GM13976 (cell line): ENCODE measurements at regions not wholly inside any gene's neighbourhood (a gene's known extent, or its start where the extent isn't known, plus 50 kb on each side); places are given as distances from the start of the nearest gene placed in this dataset.

Experiments used
- DNase-seq: peaks from one replicate; pipeline ENCODE4 v3.0.0; 2012; ENCODE audit warnings: low spot score
- in situ Hi-C: fragments of 300-500 bp; cut with MboI; formaldehyde crosslinking; loops from one replicate; pipeline ENCODE4 v1.12.0; 2022; ENCODE audit warnings: low sequenced_read_pairs, mixed read lengths, inconsistent platforms; ENCODE audit not compliant: unreplicated experiment
- TF ChIP-seq, protein P1 (sequence below): IDR thresholded peaks from 2 replicates; pipeline ENCODE4 v1.5.1; 2012; ENCODE audit warnings: borderline replicate concordance, mild to moderate bottlenecking; ENCODE audit not compliant: insufficient read depth; ENCODE audit errors: extremely low read depth, missing control alignments, control extremely low read depth

DNA sequence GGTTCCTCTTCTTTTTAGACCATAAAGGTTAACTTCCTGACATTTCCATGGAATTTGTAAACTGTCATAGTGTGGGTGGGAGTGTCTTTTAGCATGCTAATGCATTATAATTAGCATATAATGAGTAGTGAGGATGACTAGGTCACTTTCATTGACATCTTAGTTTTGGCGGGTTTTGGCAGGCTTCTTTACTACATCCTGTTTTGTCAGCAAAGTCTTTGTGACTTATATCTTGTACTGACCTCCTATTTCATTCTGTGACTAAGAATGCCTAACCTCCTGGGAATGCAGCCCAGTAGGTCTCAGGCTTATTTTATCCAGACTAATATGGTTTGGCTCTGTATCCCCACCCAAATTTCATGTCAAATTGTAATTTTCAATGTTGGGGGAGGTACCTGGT is 149.6 kb upstream of the SYNCRIP start:
- no peak for DNase-seq

DNA sequence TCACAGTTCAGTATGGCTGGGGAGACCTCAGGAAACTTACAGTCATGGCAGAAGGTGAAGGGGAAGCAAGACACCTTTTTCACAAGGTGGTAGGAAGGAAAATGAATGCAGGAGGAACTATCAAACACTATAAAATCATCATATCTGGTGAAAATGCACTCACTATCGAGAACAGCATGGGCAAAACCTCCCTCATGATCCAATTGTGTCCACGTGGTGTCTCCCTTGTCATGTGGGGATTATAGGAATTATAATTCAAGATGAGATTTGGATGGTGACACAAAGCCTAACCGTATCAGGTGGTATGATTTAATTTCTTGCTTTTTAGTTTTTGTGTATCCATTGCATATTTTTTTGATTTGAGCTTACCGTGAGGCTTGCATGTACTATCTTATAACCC is 133.2 kb upstream of the SYNCRIP start:
- in situ Hi-C loops, result no loop called here
- DNase-seq, result no peak
- TF ChIP-seq, protein P1, sequence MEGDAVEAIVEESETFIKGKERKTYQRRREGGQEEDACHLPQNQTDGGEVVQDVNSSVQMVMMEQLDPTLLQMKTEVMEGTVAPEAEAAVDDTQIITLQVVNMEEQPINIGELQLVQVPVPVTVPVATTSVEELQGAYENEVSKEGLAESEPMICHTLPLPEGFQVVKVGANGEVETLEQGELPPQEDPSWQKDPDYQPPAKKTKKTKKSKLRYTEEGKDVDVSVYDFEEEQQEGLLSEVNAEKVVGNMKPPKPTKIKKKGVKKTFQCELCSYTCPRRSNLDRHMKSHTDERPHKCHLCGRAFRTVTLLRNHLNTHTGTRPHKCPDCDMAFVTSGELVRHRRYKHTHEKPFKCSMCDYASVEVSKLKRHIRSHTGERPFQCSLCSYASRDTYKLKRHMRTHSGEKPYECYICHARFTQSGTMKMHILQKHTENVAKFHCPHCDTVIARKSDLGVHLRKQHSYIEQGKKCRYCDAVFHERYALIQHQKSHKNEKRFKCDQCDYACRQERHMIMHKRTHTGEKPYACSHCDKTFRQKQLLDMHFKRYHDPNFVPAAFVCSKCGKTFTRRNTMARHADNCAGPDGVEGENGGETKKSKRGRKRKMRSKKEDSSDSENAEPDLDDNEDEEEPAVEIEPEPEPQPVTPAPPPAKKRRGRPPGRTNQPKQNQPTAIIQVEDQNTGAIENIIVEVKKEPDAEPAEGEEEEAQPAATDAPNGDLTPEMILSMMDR, result no peak

More for the DNA sequence above, 149.6 kb upstream of the SYNCRIP start:
- TF ChIP-seq, protein P1, result no peak
- in situ Hi-C loops, result no loop called here

DNA sequence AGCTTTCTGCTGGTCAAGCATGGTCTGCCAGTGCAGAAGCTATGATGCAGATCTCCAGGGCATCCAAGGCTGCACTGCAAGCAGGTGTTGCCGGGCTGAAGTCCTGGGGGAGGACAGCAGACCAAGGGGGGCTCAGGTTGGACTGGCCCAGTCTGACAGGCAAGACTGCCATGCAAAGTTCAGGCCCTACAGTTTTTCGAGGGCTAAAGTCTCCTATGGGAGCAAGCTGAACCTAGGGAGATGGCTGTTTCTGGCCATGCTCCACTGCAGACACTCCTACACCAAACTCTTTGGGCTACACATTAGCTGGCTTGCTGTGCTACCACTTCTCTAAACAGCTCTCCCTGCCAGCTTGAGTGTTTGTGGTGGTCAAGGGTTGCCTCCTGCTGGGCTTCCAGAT is 130.0 kb upstream of the SYNCRIP start:
- no peak for DNase-seq
- in situ Hi-C loops, result no loop called here

DNA sequence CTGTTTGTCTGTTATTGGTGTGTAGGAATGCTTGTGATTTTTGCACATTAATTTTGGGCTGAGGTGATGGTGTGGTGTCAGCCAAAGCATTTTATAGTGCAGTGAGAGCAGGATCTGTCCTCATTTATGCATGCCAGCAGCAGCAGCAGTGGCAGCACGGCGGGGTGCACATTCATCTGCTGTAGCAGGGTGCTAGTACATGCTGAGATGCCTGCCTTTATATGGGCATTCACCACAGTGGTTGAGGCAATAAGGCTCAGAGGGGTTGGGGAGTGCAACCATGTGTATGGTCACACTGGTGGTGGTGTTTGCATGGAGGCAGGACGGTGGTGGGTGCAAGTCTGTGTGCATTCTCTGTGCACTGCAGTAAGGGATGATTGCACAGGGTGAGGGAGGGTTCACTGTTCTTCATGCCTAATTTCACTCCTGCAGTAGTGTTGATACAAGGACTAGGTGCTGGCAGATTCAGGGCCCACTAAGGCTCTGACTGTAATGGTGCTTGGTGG is 129.3 kb upstream of the SYNCRIP start:
- in situ Hi-C loops, result no loop called here
- DNase-seq, result no peak
- TF ChIP-seq, protein P1, result no peak

More for the DNA sequence above, 130.0 kb upstream of the SYNCRIP start:
- TF ChIP-seq, protein P1, result no peak

DNA sequence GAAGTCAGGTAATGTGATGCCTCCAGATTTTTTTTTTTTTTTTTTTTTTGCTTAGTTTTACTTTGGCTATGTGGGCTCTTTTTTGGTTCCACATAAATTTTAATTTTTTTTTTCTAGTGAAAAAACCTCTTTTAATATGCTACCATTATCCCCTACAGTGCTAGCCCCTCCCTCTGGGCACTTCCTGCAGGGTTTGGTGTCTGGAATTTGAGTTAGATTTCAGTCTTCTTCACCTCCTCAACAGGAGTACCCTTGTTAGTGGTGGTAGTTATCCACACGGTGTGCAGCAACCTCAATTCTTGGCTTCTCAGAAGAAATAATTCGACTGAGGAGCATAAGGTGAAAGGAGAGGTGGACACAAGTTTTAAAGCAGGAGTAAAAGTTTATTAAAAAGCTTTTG is 128.8 kb upstream of the SYNCRIP start:
- in situ Hi-C loops, result no loop called here
- no peak for DNase-seq
- TF ChIP-seq, protein P1, result no peak

DNA sequence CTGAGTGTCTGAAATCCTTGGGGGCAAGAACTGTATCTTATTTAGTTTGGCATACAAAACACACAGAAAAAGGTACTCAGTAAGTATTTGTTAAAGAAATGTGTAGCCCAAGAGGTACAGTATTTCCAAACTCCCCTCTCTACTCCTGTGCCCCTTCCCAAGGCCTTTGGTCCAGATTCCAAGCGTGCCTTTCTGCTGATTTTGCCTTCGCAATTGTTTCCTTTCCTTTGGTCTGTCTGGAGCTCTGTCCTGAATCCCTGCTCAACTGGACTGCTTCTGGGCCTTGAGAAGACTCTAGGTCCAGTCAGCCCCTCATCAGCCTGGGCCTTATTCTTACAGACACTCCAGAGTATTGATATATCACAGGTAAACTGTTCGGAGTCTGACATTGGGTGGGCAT is 122.2 kb upstream of the SYNCRIP start:
- in situ Hi-C loops, result no loop called here
- DNase-seq, result no peak
- TF ChIP-seq, protein P1, result no peak

DNA sequence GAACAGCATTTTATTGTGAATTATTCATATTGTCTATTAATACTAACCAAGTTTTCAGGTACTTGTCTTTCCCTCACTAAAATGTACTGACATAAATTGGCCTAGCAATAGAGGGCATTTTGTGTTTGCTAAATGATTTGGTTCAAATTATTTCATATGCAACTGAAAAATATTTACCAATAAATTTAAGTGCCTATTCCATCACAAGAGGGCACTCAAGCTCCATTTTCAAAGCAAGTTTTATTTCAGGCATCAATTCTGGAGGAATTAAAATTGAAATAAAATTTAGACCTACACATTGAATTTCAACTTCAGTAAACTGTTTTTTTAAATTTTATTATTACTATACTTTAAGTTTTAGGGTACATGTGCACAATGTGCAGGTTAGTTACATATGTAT is 114.3 kb upstream of the SYNCRIP start:
- TF ChIP-seq, protein P1, result peak; percentile 21
- in situ Hi-C loops, result no loop called here

More for the DNA sequence above, 114.3 kb upstream of the SYNCRIP start:
- DNase-seq, result no peak
